AG09319 (cell line): ENCODE measurements at regions not wholly inside any gene's neighbourhood (a gene's known extent, or its start where the extent isn't known, plus 50 kb on each side); places are given as distances from the start of the nearest gene placed in this dataset.

Experiments used
- DNase-seq: peaks from one replicate; pipeline ENCODE4 v3.0.0-alpha.2; 2010; ENCODE audit warnings: low read depth; ENCODE audit errors: extremely low read depth
- CTCF ChIP-seq: IDR thresholded peaks from 2 replicates; pipeline ENCODE4 v1.5.1; 2011; ENCODE audit warnings: low read depth, mild to moderate bottlenecking, inconsistent platforms, low read length, moderate library complexity

GRCh38 chr18:68418881-68419280, 296.0 kb downstream of the TMX3 start:
- TF ChIP-seq CTCF, result no peak
- DNase-seq, result no peak

- no peak for TF ChIP-seq CTCF
- DNase-seq, result no peak
Observed at GRCh38 chr18:68418226-68418868, 296.6 kb downstream of the TMX3 start.

GRCh38 chr18:68417826-68418225, 297.1 kb downstream of the TMX3 start:
- TF ChIP-seq CTCF, result no peak
- DNase-seq, result peak; percentile 29

GRCh38 chr18:68417166-68417799, 297.6 kb downstream of the TMX3 start:
- DNase-seq, result no peak
- TF ChIP-seq CTCF, result no peak

GRCh38 chr18:68414407-68414806, 300.5 kb downstream of the TMX3 start:
- no peak for TF ChIP-seq CTCF
- DNase-seq, result no peak

- no peak for DNase-seq
- no peak for TF ChIP-seq CTCF
Observed at GRCh38 chr18:68409576-68409975, 305.3 kb downstream of the TMX3 start.

GRCh38 chr18:68406761-68407160, 308.1 kb downstream of the TMX3 start:
- DNase-seq, result no peak
- TF ChIP-seq CTCF, result 0 out of 2 replicates have a peak, but pooled peaks have one; percentile 8
